Skeletal muscle satellite cell (primary cell): ENCODE measurements at regions not wholly inside any gene's neighbourhood (a gene's known extent, or its start where the extent isn't known, plus 50 kb on each side); places are given as distances from the start of the nearest gene placed in this dataset.

Experiments
- H3K27me3 ChIP-seq: 2 replicates; pipeline ENCODE4 v1.7.0; 2013; ENCODE audit warnings: low read length; ENCODE audit not compliant: control insufficient read depth, insufficient read depth
- H3K36me3 ChIP-seq: 2 replicates; pipeline ENCODE4 v1.7.0; 2013; ENCODE audit warnings: mild to moderate bottlenecking, control low read depth, low read length; ENCODE audit not compliant: insufficient read depth
- H3K4me1 ChIP-seq: 2 replicates; pipeline ENCODE4 v1.7.0; 2013; ENCODE audit warnings: low read length; ENCODE audit not compliant: control insufficient read depth, insufficient read depth
- H3K4me2 ChIP-seq: 2 replicates; pipeline ENCODE4 v1.7.0; 2013; ENCODE audit warnings: mild to moderate bottlenecking, low read length
- H3K4me3 ChIP-seq: 2 replicates; pipeline ENCODE4 v1.7.0; 2013; ENCODE audit warnings: low read length
- H3K9ac ChIP-seq: 2 replicates; pipeline ENCODE4 v1.7.0; 2013; ENCODE audit warnings: mild to moderate bottlenecking, low read depth, low read length, moderate library complexity
- H3K9me3 ChIP-seq: replicated peaks from 2 replicates; pipeline ENCODE4 v1.7.0; 2013; ENCODE audit warnings: mild to moderate bottlenecking, control low read depth, low read length

DNA sequence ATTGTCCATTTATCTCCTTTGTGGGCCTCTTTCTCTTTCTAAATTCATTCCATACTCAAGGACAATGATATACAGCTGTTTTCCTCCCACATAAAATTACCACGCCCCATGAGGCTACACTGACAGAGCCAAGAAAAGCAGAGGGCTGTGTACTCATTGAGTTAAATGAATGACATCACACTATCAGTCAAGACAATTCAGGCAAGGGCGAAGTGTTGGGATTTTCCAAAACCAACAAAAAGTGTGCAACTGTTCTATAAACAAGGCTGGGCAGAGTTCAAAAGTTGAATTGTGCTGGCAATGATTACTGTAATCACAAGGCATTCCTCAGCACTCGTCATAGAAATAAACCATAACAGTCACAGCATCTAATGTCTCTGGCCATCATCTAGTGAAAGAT, 799.6 kb upstream of the DIAPH2 start:
- Histone ChIP-seq H3K27me3 (no peaks in the 10 kb centered on the region), H3K9ac (no peak overlapping the region), H3K36me3 (no peaks in the 10 kb centered on the region), H3K9me3 (no peaks in the 10 kb centered on the region), H3K4me3 (no peak overlapping the region), H3K4me2 (peak overlapping the region; percentile 1), H3K4me1 (peaks cover 8% of the 10 kb centered on the region)

- H3K4me3 ChIP-seq, result no peak overlapping the region
- peaks cover 4% of the 10 kb centered on the region for H3K27me3 ChIP-seq
- peaks cover 8% of the 10 kb centered on the region for H3K4me1 ChIP-seq
- H3K9me3 ChIP-seq, result no peaks in the 10 kb centered on the region
- H3K9ac ChIP-seq, result no peak overlapping the region
- no peaks in the 10 kb centered on the region for H3K36me3 ChIP-seq
- no peak overlapping the region for H3K4me2 ChIP-seq
Observed at GRCh38 chrX:95889279-95889678, 795.4 kb upstream of the DIAPH2 start.

DNA sequence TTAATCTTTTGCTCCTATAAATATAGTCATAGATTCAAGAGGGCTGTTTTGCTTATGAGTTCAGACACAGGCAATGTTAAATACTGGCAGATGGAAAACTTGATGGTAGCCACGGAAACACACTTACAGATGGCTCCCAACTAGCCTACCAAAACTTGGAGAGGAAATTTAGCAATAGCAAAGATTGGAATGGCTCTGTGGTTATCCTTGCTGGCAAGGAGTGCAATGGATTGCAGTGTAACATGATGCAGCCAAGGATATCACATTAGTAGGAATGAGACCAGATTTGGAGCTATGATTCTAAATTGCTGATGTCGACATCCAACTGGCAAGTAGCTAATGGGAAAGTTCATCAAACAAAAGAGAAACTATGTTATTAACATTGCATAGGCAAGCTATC, 791.0 kb upstream of the DIAPH2 start:
- Histone ChIP-seq H3K9me3 (no peaks in the 10 kb centered on the region), H3K4me1 (no peaks in the 10 kb centered on the region), H3K36me3 (no peaks in the 10 kb centered on the region), H3K4me2 (no peak overlapping the region), H3K27me3 (peaks cover 4% of the 10 kb centered on the region), H3K4me3 (no peak overlapping the region), H3K9ac (no peak overlapping the region)

DNA sequence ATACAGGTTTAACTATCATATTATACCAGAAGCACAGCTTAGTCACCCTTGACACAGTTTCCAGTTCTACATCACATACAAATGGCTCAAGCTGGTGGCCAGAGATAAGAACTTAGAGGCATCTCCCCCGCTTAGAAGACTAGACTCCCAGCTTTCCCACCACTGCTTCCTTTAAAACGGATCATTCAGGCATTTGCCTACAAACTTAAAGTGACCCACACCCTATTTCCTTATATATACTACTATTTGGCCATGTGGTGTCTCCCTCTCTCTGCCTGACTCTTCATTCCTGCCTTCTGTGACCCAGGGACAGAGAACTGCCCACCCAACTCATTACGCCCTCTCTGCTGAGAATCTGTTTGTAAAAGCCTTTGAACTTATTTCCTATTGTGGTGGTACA, 781.2 kb upstream of the DIAPH2 start:
- Histone ChIP-seq H3K4me3 (no peak overlapping the region), H3K4me2 (no peak overlapping the region)

GRCh38 chrX:95903975-95904374, 780.7 kb upstream of the DIAPH2 start:
- Histone ChIP-seq H3K27me3 (no peaks in the 10 kb centered on the region), H3K4me2 (no peak overlapping the region), H3K4me1 (no peaks in the 10 kb centered on the region), H3K4me3 (no peak overlapping the region), H3K36me3 (no peaks in the 10 kb centered on the region), H3K9me3 (no peaks in the 10 kb centered on the region), H3K9ac (no peak overlapping the region)

More for the DNA sequence above, 781.2 kb upstream of the DIAPH2 start:
- H3K27me3 ChIP-seq, result no peaks in the 10 kb centered on the region
- H3K9me3 ChIP-seq, result no peaks in the 10 kb centered on the region
- no peak overlapping the region for H3K9ac ChIP-seq
- no peaks in the 10 kb centered on the region for H3K4me1 ChIP-seq
- no peaks in the 10 kb centered on the region for H3K36me3 ChIP-seq

DNA sequence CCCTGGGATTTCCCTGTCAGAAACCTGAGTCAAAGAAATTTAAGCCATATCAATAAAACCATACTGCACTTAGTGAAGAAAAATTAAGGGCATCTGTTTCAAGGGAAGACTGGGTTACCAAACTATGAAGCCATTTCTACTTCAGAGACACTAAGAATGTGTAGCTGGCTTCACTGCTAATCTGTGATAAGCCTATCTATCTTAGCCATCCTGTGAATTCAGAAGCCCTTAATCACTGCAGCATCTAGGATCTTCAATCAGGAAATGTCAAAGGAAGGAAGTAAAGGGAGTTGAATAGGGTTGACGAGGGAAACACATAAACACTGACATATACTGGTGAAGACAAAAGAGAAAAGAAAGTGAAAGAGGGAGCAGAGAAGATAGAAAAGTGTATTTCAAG, 777.6 kb upstream of the DIAPH2 start:
- no peak overlapping the region for H3K4me2 ChIP-seq
- H3K4me1 ChIP-seq, result no peaks in the 10 kb centered on the region
- no peak overlapping the region for H3K9ac ChIP-seq
- no peaks in the 10 kb centered on the region for H3K9me3 ChIP-seq
- no peaks in the 10 kb centered on the region for H3K27me3 ChIP-seq
- H3K36me3 ChIP-seq, result no peaks in the 10 kb centered on the region
- no peak overlapping the region for H3K4me3 ChIP-seq

- H3K27me3 ChIP-seq, result no peaks in the 10 kb centered on the region
- H3K9ac ChIP-seq, result no peak overlapping the region
- no peak overlapping the region for H3K4me3 ChIP-seq
- H3K9me3 ChIP-seq, result no peaks in the 10 kb centered on the region
- no peak overlapping the region for H3K4me2 ChIP-seq
- H3K36me3 ChIP-seq, result no peaks in the 10 kb centered on the region
- H3K4me1 ChIP-seq, result no peaks in the 10 kb centered on the region
Observed at GRCh38 chrX:95911062-95911461, 773.6 kb upstream of the DIAPH2 start.

DNA sequence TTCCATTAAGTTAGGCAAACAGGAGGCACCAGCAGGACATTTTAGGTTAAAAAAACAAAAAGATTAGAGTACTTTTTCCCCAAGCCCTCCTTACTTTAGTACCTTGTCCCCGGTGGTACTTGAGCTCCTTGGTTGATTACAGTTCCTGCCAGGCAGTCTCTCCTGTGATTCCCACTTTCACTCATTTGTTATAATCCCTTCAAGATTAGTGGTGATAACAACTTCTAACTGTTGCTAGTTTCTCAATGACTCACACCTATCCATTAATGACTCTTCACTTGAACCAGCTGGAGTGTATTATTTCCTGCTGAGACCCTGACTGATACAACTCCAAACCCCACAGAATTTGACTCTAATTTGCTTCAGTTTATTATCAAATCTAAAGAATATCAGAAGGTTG, 765.0 kb upstream of the DIAPH2 start:
- no peaks in the 10 kb centered on the region for H3K9me3 ChIP-seq
- H3K4me2 ChIP-seq, result no peak overlapping the region
- H3K9ac ChIP-seq, result no peak overlapping the region
- no peaks in the 10 kb centered on the region for H3K36me3 ChIP-seq
- no peaks in the 10 kb centered on the region for H3K27me3 ChIP-seq
- no peaks in the 10 kb centered on the region for H3K4me1 ChIP-seq
- H3K4me3 ChIP-seq, result no peak overlapping the region

- H3K27me3 ChIP-seq, result no peaks in the 10 kb centered on the region
- H3K36me3 ChIP-seq, result no peaks in the 10 kb centered on the region
- no peak overlapping the region for H3K4me3 ChIP-seq
- H3K4me2 ChIP-seq, result no peak overlapping the region
- H3K9me3 ChIP-seq, result no peaks in the 10 kb centered on the region
- H3K4me1 ChIP-seq, result no peaks in the 10 kb centered on the region
- no peak overlapping the region for H3K9ac ChIP-seq
Observed at GRCh38 chrX:95945528-95945927, 739.1 kb upstream of the DIAPH2 start.

GRCh38 chrX:95949588-95949987, 735.1 kb upstream of the DIAPH2 start:
- H3K9ac ChIP-seq, result no peak overlapping the region
- no peaks in the 10 kb centered on the region for H3K27me3 ChIP-seq
- no peak overlapping the region for H3K4me3 ChIP-seq
- no peaks in the 10 kb centered on the region for H3K36me3 ChIP-seq
- H3K4me1 ChIP-seq, result no peaks in the 10 kb centered on the region
- no peak overlapping the region for H3K4me2 ChIP-seq
- no peaks in the 10 kb centered on the region for H3K9me3 ChIP-seq

DNA sequence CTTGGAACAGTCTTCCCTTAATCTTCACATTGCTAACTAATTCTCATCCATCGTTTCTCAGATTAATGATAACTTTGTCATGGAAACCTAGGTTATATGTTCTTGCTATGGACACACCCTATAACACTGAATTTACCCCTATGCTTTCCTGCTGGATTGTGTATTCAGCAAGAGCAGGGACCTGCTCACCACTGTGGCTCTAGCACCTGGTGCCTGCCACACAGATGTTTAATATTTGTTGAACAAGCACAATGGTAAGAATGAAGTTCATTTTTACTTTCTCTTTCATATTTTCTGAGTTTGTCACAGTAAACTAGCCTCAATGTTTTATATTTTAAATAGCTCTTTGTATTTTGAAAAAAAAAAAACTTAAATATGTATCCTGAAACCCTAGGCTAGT, 734.0 kb upstream of the DIAPH2 start:
- Histone ChIP-seq H3K4me2 (no peak overlapping the region), H3K9ac (no peak overlapping the region), H3K9me3 (no peaks in the 10 kb centered on the region), H3K4me3 (no peak overlapping the region), H3K4me1 (no peaks in the 10 kb centered on the region), H3K36me3 (no peaks in the 10 kb centered on the region), H3K27me3 (no peaks in the 10 kb centered on the region)

DNA sequence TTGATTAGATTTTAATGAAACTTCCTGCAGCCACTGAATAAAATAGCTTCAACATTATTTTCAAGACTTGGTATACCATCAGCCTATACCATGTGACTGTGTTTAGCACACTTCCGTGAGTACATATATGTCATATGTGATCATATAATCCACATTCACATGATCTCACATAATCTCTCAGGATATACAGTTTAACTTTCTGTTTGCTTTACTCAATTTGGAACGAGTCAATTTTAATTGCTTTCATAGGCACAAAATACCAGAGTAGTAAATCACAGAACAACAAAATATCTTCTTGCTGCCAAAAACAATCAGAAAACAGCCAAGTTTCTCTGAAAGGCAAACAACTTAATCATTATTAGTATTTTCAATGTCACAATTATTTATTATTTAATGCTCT, 731.1 kb upstream of the DIAPH2 start:
- H3K27me3 ChIP-seq, result no peaks in the 10 kb centered on the region
- H3K9ac ChIP-seq, result no peak overlapping the region
- no peaks in the 10 kb centered on the region for H3K36me3 ChIP-seq
- no peak overlapping the region for H3K4me3 ChIP-seq
- no peaks in the 10 kb centered on the region for H3K4me1 ChIP-seq
- no peak overlapping the region for H3K4me2 ChIP-seq
- no peaks in the 10 kb centered on the region for H3K9me3 ChIP-seq
